A549 (cell line): ENCODE measurements at regions not wholly inside any gene's neighbourhood (a gene's known extent, or its start where the extent isn't known, plus 50 kb on each side); places are given as distances from the start of the nearest gene placed in this dataset.

Source experiments
- CBX2 ChIP-seq: fragments of 200-600 bp; sonication (generic); IDR thresholded peaks from 2 replicates; pipeline ENCODE4 v1.6.1; 2016; ENCODE audit warnings: low read depth, mild to moderate bottlenecking, borderline replicate concordance
- CBX8 ChIP-seq: fragments of 200-600 bp; sonication (generic); IDR thresholded peaks from 2 replicates; pipeline ENCODE4 v1.6.1; 2016
- CHD4 ChIP-seq: fragments of 200-600 bp; sonication (generic); IDR thresholded peaks from 2 replicates; pipeline ENCODE4 v1.6.1; 2016; ENCODE audit warnings: antibody characterized with exemption, mild to moderate bottlenecking, borderline replicate concordance
- CTCF ChIP-seq: fragments of >200 bp; sonication (Bioruptor Twin); formaldehyde crosslinking; IDR thresholded peaks from 3 replicates; pipeline ENCODE4 v1.5.1; 2016
- E2F6 ChIP-seq: IDR thresholded peaks from 2 replicates; pipeline ENCODE4 v1.6.1; 2012; ENCODE audit warnings: low read depth, borderline replicate concordance
- ESRRA ChIP-seq: fragments of 150-350 bp; IDR thresholded peaks from 2 replicates; pipeline ENCODE4 v1.6.1; 2014; ENCODE audit warnings: mild to moderate bottlenecking, low read length, borderline replicate concordance
- JUN ChIP-seq, 2 experiments: fragments of >200 bp; sonication (Bioruptor Twin); formaldehyde crosslinking; IDR thresholded peaks; 2 replicates in 1 of 2; 3 replicates in 1 of 2; pipeline ENCODE4 v1.6.1; 2016 to 2017
- JUNB ChIP-seq: fragments of >200 bp; sonication (Bioruptor Twin); formaldehyde crosslinking; IDR thresholded peaks from 2 replicates; pipeline ENCODE4 v1.6.1; 2016
- MAX ChIP-seq: IDR thresholded peaks from 2 replicates; pipeline ENCODE4 v1.6.1; 2012
- MAZ ChIP-seq: fragments of 150-350 bp; IDR thresholded peaks from 2 replicates; pipeline ENCODE4 v1.6.1; 2014; ENCODE audit warnings: antibody characterized with exemption, low read depth, low read length, borderline replicate concordance
- PHF8 ChIP-seq: fragments of 200-600 bp; sonication (generic); IDR thresholded peaks from 2 replicates; pipeline ENCODE4 v1.6.1; 2016; ENCODE audit warnings: low read depth, mild to moderate bottlenecking, antibody characterized with exemption, moderate library complexity, borderline replicate concordance
- POLR2AphosphoS2 ChIP-seq: conservative IDR thresholded peaks from 2 replicates; pipeline ENCODE4 v1.6.1; 2012; ENCODE audit warnings: low read length, improper control_type of control experiment, inconsistent platforms
- RCOR1 ChIP-seq: fragments of 150-350 bp; IDR thresholded peaks from 2 replicates; pipeline ENCODE4 v1.6.1; 2014; ENCODE audit warnings: antibody characterized with exemption, low read length, low read depth
- USF2 ChIP-seq: fragments of 450-650 bp; IDR thresholded peaks from 2 replicates; pipeline ENCODE4 v1.6.1; 2014; ENCODE audit warnings: antibody characterized with exemption

GRCh38 chr6:149190224-149190831 lies 127.2 kb upstream of the TAB2 start:
- TF ChIP-seq MAX: no peak
- TF ChIP-seq CBX8: no peak
- no peak for TF ChIP-seq JUN (IDR thresholded peaks at IDR 0.05)
- no peak for TF ChIP-seq CBX2
- no peak for TF ChIP-seq POLR2AphosphoS2
- no peak for TF ChIP-seq ESRRA
- no peak for TF ChIP-seq E2F6
- no peak for TF ChIP-seq CTCF
- TF ChIP-seq PHF8: no peak
- TF ChIP-seq CHD4: no peak
- no peak for TF ChIP-seq USF2
- no peak for TF ChIP-seq MAZ
- TF ChIP-seq RCOR1: no peak
- no peak for TF ChIP-seq JUNB
